RKO (cell line): ENCODE measurements at regions not wholly inside any gene's neighbourhood (a gene's known extent, or its start where the extent isn't known, plus 50 kb on each side); places are given as distances from the start of the nearest gene placed in this dataset.

Source experiments
- DNase-seq: peaks from one replicate; pipeline ENCODE4 v3.0.0-alpha.2; 2016; ENCODE audit warnings: low spot score

DNA sequence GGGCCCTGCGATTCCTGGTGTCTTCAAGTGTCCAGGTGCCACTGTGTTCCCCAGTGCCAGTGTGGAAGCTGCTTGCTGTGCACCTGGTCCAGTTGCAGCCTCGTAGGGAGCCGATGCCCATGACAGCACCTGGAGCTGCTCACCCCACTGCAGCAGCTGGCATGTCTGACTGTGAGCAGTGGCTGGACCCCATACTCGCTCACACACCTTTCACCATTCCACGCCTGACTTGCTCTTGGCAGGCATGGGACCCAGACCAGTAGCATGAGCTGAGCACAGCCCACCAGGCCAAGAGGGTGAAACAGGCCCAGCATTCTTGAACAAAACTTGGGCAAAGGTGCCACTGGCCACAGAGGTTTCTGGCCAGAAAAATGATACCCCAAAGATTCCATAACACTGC, 124.5 kb upstream of the THY1 start:
- no peak for DNase-seq

DNA sequence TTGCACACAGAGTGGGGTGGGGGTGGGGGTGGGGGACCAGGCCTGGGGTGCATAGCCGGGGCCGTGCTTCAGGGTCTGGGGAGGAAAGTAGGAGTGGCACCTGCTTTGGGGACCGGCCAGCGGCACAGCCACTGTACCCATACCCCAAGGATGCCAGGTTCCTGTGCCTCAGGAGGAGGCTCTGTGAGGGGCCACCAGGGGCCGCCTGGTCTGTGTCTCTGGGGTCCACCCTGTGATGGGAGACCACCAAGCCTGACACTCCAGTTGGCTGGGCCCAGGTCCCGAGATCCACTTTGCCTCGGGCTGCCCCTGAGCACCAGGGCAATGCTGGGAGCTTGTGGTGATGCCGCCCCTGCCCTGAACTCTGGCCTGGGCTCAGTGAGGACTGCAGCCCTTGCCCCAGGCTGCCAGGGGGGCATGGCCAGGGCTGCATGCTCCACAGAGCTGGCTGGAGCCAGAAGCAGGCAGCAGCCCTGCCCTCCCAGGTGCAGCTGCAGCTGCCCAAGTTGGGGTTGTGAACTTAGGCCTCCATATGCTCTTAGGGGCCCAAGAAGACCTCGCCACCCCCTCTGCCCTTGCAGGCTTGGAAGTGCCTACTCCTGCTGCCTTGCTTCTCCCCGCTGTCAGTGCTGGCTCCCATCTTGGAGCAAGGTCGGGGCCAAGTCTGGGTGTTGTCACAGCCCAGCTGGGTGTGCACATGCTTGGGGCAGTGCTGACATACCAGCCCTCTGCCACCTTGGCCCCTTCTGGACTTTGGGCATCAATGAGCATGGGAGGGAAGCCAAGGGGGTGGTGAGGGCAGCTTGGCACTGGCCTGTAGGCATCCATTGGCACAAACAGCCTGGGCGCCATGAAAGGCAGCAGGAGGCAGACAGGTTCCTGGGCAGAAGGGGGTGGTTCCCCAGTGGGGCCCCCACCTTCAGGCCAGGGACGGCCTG, 123.3 kb upstream of the THY1 start:
- no peak for DNase-seq

DNA sequence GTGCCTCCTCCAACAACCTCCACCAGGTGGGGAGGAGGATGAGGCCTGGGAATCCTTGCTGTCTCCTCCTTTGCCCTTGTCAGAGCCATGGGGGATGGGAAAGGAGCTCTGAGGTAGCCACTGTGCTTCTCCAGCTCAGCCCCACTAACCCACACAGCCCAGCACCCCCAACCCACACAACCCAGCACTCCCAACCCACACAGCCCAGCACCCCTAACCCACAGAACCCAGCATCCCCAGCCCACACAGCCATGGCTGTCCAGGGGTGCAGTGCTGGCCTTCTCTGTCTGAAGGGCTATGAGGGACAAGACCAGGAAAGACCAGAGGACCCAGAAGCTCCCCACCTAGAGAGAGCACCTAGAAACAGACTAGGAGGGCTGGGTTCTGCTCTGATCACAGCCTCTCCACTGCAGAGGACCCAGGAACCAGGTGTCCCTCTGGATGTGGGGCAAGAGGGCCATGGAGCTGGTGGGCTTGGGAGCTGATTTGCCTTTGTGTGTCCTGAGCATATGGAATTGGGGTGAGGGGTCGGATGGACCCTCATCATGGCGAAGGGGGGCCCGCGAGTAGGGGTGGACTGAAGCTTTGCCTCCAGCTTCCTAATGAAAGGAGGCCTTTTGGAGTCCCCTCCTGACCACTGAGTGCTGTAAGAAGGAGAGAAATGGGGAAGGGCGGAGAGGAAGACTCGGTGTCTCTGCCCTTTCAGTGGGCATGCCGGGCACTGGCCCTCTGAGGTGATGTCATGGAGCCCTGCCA, 117.6 kb upstream of the THY1 start:
- no peak for DNase-seq

DNA sequence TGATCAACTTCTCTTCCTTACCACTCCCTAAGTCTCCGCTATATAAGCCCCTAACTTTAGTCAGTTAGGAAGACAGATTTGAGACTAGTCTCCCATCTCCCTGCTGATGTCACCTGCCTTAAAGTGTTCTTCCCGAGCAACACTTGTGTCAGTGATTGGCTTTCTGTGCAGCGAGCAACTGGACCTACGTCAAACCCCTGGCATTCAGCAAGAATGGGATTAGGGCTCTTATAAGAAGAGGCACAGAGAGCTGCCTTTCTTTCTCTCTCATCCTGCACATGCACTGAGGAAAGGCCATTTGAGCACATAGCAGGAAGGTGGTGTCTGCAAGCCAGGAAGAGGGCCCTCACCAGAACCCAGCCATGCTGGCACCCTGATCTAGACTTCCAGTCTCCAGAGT, 116.6 kb upstream of the THY1 start:
- no peak for DNase-seq

DNA sequence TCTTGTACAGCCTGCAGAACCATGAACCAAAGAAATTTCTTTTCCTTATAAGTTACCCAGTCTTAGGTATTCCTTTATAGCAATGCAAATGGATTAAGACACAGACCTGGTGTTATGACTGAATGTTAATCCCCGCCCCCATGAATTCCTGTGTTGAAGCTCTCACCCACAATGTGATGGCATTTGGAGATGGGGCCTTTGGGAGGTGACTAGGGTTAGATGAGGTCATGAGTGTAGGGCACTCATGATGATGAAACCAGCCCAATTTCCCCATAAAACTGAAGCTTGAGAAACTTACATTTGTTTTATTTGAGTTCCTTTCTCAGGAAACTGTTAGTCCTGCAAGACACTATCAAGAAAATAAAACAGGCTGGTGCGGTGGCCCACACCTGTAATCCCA, 115.8 kb upstream of the THY1 start:
- DNase-seq: no peak

DNA sequence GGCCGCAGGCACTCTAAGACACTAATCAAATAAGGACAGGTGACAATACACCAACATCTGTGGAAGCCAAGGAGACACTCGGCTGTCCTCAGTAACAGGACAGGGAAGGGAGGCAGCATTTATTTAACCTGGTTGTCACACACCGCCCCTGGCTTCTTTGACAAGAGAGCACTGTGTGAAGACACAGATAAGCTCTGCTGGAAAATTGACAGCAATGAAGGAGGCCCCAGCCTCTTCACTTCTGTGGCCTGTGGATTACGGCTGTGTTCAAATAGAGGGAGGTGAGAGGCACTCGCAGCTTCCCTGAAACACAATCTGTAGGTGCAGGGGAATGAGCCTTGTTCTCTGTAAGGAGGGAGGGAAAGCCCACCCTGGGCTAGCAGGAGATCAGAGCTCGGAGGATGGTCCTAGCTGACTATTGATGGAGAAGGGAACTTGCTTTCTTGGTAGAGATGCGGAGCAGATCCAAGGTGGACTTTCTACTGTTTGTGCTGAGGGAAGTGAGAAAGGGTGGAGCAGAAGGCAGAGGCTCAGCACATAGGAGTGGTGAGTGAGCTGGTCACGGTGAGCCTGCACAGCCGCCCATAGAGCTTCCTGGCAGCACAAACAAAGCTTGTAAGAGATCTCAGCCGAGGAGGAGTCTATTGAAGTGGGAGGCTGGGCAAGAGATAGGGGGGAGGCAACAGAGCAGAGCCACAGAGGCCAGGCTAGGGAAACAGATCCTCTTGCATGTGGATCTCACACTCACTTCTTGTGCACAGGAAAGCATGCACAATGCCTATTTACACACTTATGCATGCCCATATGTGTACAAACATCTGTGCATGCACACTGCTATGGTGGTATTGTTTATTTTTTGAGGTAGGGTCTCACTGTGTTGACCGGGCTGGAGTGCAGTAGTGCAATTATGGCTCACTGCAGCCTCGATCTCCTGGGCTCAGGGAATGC, 114.6 kb upstream of the THY1 start:
- DNase-seq: no peak

DNA sequence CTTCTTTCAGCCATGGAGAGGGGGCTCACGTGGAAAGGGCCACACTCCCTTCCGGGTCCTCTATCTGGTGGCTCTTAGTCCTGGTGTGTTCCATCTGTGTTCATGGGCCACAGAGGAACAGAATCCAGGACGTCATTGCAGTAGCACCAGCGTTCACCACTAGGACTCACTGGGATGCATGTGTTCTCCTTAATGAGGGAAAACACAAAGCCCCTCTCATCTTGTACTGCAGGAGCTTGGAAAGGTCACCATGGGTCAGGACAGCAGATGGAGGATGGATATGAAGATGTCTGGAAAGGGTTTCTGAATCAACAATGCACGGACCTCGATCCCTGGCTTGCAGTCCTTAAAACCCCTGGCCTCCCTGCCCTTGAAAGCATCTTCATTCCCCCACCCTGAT, 113.8 kb upstream of the THY1 start:
- no peak for DNase-seq

DNA sequence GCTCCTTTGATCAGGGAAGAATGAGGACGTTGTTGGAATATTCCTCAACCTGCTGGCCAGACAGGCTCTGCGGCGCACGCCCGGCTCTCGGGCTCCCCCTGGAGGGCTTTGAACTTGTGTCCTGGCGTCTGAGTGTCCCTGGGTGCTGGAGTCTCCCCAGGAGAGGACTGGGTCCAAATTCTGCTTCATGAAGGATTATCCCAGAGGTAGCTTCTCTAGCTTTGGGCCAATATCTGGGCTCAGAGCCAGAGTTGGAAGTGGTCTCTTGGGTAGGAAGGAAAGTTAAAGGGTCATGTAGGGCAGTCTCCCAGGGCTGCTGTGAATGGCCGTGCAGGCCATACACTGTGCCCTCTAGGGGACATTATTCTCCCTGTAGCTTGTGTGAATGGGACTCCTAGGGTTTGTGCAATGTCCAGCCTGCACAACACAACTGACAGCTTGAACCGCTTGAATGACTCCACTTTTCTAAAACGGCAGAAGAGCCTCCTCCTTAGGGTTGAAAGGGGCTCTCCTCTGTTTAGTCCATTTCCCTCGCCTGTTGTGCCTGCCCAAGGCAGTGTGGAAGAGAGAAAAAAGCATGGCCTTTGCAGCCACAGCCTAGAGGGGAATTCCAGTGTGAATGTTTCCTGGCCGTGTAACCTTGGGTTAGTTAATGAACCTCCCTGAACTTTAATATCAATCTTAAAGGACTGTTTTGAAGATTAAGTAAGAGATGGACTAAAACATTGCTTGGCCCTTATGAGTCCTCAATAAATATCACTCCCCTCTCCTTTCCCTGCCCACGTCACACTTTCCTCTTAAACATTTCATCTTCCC, 111.2 kb upstream of the THY1 start:
- DNase-seq: peak; percentile 61

DNA sequence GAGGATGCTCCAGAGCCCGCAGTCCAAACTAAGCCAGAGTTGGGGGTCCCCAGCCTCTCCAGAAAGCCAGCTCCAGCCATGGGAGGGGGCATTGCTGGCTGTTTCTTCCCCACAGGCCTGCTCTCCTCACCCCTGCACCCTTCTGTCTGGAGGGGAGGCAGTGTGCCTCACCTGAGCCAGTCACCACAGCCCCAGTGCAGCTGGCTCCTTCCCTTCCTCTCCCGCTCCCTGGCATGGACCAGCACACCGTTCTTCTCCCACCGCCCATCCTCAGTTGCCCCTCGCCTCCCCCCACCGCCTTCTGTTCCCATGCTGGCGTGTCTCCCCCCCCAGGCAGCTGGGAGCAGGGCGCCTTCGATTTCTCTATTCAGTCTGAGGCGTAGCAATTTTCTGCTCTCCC, 110.5 kb upstream of the THY1 start:
- DNase-seq: no peak

DNA sequence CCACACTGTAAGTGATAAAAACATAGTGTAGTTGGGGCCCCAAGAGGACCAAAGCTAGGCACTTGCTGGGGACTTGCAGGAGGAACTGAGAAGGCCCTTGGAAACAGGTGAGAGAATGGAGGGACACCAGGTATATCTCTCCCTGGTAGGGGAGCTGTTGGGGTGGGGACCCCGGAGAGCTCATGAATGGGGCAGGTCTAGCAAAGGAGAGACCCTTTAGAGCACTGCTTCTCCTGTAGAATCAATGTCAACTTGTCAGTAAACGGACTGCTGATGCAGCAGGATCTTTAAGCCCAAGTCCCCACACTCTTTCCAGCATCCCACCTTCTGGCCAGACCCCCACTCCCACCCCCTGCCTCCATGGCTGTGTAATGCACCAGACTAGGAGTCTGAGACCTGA, 109.6 kb upstream of the THY1 start:
- DNase-seq: no peak

DNA sequence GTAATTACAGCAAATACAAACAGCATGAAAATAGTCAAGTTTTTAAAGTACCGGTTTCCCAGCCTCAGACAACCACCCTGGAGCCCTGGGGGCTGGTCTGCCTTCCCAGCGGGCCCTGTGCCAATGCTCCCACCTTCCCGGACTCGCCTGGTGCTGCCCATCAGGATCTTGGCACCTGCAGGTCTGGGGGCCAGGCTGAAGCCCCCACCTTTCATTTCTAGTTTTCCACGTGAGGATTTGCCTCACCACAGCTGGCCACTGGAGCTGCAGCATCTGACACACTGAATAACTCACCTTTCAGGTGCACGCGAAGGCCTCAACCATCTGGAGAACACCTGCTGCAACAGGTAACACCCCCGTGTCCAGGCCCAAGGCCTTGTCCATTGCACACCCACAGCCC, 108.7 kb upstream of the THY1 start:
- DNase-seq: no peak

DNA sequence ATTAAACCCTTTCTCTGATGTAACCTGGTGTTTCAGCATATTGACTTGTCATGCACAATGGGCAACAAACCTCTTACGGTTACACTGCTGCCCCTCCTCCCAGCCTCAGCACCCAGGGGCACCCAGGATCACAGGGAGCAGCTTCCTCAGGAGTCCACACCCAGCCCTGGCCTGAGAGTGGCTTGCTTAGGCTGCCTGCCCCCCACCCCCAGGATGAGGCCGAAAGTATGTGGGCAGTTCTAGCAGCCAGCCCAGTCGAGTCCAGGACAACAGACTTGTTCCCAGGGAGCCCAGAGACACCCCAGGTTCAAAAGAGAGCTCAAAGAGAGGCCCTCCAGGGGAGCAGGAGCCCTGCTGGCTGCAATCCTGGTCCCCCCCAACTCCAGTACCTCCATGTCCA, 108.1 kb upstream of the THY1 start:
- DNase-seq: no peak

DNA sequence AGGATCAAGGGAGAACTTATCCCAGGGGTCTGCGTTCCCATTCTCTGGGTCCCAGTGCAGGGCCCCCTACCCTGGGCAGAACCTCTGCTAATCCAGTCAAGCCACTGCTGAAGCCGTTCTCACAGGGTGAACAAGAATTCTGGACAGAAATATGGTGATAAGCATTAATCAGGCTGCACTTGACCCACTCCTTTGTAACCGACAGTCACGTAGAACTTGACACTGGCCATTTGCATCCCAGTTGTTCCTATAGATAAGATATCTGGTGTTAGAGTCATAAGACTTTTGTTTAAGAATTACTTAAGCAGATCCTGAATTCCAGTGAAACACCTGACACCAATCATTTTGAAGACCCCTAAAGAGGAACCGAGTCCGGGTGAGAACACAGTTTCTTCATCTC, 107.5 kb upstream of the THY1 start:
- DNase-seq: no peak

DNA sequence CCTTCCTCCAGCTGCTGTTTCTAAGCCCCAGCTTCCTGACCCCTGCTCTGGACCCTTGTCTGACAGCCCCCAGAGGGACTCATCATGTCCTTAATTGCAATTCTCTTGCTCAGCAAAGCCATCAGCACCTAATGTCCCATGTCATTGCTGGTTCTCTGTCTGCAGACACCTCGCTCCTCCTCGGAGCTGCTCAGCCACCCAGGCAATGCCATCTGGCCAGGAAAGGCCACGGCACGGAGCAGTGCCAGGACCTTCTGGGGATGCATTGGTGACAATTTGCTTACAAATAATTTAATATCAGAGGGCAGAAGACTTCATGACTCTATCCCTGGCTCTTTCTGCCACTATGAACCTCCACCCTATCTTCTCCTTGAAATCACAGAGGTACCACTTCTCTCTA, 107.0 kb upstream of the THY1 start:
- no peak for DNase-seq

DNA sequence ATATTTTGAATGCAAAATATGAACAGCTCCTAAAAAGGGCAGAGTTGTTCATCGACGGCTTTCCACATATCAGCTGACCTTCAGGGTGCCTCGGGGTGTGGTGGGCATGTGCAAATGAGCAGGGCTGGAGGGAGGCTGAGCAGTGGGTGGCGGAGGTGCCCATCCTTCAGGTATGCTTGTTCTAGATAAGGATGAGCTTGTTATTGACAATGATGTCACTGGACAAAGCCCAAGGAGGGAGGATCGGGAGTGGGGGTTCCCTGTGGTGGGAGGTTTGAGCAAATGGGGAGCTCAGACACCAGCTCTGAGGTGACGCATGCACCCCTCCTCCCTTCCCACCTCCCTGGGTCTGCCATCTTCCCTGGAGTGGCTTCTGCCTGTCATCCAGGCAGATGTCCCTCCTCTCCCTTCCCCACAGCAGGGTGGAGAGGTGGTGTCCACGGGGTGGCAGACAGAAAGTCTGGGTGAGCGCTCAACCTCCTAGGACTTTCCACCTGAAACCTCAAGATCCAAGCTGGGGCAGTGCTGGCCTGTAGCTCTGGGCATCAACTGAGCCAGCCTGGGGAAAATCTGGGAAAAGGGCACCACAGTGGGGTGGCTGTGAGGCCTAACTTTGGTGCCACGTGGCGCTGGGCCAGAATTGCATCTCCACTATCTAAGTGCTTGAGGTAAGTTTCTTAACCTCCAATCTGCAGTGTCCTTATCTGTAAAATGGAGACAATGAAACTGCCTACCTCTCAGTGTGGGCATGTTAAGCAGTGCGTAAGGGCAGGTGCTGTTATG, 106.3 kb upstream of the THY1 start:
- no peak for DNase-seq

DNA sequence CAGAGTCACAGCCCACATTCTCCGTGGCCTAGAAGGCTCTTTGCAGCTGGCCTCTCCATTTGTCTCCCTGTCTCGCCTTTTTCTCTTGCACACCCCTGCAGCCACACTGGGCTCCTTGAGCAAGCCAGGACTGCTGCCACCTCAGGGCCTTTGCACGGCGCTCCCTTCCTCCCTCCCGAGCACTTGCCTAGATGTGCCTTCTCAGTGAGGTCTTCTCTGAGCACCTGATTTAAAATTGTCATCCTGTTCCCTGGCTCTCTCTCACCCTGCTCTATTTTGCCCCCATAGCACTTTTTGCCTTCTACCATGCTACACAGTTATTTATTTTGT, 102.9 kb upstream of the THY1 start:
- DNase-seq: no peak

DNA sequence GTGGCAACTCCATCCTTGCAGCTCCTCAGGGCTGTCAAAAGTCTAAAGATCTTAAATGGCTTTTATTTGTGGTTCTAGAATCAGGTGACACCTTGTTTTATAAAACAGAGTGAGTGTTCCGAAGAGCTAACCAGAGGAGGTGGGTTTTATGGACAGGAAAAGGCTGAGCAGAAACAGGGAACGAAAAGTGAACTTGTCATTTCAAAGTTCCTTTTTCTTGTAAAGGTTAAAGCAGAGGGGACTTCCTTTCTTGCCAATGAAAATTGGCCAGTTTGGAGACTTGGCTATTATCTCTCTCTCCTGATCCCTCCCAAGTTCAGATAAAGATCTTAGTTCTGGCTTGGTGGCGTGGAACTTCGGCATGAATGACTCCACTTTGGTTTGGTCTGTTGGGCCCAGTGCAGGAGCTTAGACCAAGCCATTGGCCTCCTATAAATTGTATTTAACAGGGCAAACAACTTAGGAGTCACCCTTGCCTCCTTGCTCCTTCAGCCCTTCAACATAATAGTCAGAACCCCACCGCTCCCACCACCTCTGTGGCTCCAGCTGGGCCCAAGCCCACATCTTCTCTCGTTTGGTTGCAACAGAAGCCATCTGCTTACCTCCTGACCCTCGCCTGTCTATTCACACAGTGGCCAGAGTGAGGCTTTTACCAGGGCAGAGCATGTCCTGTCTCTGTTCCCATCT, 102.4 kb upstream of the THY1 start:
- no peak for DNase-seq

DNA sequence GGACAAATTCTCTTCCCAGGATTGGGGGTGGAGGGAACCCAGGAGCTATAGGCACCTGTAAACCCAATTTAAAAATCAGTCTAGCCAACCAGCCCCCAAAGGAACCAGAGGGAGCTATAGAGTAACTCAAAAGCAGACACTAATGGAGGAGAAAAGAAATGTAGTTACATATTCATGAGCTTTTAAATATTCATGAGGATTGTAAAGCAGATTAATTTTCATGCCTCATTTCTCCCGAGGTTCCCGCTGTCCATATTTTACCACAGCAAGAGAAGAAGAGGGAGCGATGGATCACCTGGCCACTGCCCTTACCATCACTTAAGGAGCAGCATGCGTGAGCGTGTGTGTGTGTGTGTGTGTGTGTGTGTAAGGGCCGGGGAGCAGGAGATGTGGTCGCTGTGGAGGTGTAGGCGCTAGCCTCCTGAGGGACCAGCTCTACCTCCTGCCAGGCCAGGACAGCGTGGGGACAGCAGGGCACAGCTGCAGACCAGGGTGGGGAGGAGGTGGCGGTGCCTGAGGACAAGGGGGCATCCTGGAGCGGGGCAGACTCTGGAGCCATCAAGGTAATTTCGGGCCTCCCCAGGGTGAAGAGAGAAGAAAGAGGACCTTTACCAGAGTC, 100.7 kb upstream of the THY1 start:
- DNase-seq: no peak

DNA sequence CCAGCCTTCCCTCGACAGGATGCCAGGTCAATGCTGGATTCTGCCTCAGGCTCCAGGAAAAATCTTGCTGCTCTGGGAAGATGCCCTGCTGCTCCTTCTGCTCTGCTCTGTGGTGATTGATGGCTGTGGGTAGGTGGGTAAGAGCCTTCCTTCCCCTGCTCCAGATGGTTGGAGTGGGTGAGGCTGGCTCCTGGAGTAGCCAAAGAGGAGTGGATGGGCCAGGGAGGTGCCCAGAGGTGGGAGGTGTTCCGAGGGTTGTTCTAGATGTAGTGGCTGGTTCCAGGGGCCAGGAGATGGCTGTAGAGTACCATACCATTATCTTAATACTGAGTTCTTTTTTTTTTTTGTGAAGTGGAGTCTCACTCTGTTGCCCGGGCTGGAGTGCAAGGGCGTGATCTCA, 99.6 kb upstream of the THY1 start:
- DNase-seq: no peak

DNA sequence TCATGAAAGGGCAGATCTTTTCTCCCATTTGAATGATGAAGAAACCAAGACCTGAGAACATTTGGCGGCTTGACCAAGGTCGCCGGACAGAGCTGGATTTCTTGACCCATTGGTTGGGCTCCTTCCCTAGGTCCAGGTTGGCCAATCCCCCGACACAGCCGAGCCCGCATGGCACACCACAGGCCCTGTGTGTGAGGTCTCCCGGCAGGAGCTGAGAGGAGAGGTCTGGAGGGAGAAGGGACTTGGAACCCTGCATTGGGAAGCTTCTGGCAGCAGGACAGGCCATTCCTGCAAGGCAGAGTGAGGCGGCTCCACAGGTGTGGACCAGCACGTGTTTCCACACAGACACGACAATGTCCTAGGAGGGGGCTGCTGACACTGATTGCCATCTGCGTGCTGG, 98.6 kb upstream of the THY1 start:
- DNase-seq: no peak
